Right lobe of liver (tissue), 4 donors: ENCODE measurements at regions not wholly inside any gene's neighbourhood (a gene's known extent, or its start where the extent isn't known, plus 50 kb on each side); places are given as distances from the start of the nearest gene placed in this dataset.

Experiments used
- CTCF ChIP-seq, 4 donors: fragments of 200-600 bp in 3 of 4; fragments of 450-650 bp in 1 of 4; IDR thresholded peaks; one replicate each; pipeline versions ENCODE4 v1.5.1 to v1.8.0; 2016 to 2022; ENCODE audit warnings: antibody characterized with exemption in 4 of 4, mild to moderate bottlenecking in 2 of 4
- POLR2A ChIP-seq: fragments of 450-650 bp; IDR thresholded peaks from one replicate; pipeline ENCODE4 v1.6.1; 2017; ENCODE audit warnings: antibody characterized with exemption, mild to moderate bottlenecking
- donor health status: DM: no; HTN: no; CAD: no.
- donor health status: DM: no; HTN: no; CAD: no.
- donor health status: DM: no; HTN: yes; CAD: no.

GRCh38 chr5:118554241-118554640 lies 434.1 kb downstream of the DTWD2 start:
- TF ChIP-seq CTCF (IDR thresholded peaks at IDR 0.05) (no peak), POLR2A (no peak)
